ENCODE measurements at regions not wholly inside any gene's neighbourhood (a gene's known extent, or its start where the extent isn't known, plus 50 kb on each side); places are given as distances from the start of the nearest gene placed in this dataset.

DNA sequence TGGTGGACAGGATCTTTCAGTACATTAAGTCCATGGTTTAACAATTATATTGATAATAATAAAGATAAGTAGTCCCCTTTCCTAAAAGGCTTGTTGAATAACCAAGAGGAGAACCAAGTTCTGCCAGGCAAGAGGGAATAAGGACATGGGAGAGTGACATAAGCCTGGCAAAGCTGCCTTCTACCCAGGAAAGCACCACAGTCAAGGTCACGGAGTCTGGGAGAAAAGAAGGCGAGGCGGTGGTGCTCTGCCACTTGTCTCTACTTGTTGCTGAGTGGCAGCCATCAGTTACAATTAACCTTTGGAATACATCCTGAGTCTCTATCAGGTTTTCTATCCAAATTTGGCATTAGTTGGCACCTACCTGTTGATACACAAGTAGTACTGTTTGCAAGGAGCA lies 101.7 kb upstream of the GATA6 start:
- TF ChIP-seq, protein P1, sequence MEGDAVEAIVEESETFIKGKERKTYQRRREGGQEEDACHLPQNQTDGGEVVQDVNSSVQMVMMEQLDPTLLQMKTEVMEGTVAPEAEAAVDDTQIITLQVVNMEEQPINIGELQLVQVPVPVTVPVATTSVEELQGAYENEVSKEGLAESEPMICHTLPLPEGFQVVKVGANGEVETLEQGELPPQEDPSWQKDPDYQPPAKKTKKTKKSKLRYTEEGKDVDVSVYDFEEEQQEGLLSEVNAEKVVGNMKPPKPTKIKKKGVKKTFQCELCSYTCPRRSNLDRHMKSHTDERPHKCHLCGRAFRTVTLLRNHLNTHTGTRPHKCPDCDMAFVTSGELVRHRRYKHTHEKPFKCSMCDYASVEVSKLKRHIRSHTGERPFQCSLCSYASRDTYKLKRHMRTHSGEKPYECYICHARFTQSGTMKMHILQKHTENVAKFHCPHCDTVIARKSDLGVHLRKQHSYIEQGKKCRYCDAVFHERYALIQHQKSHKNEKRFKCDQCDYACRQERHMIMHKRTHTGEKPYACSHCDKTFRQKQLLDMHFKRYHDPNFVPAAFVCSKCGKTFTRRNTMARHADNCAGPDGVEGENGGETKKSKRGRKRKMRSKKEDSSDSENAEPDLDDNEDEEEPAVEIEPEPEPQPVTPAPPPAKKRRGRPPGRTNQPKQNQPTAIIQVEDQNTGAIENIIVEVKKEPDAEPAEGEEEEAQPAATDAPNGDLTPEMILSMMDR (IDR thresholded peaks at IDR 0.05; ENCODE audit: insufficient read depth, low read length): no peak
- TF ChIP-seq, protein P2, sequence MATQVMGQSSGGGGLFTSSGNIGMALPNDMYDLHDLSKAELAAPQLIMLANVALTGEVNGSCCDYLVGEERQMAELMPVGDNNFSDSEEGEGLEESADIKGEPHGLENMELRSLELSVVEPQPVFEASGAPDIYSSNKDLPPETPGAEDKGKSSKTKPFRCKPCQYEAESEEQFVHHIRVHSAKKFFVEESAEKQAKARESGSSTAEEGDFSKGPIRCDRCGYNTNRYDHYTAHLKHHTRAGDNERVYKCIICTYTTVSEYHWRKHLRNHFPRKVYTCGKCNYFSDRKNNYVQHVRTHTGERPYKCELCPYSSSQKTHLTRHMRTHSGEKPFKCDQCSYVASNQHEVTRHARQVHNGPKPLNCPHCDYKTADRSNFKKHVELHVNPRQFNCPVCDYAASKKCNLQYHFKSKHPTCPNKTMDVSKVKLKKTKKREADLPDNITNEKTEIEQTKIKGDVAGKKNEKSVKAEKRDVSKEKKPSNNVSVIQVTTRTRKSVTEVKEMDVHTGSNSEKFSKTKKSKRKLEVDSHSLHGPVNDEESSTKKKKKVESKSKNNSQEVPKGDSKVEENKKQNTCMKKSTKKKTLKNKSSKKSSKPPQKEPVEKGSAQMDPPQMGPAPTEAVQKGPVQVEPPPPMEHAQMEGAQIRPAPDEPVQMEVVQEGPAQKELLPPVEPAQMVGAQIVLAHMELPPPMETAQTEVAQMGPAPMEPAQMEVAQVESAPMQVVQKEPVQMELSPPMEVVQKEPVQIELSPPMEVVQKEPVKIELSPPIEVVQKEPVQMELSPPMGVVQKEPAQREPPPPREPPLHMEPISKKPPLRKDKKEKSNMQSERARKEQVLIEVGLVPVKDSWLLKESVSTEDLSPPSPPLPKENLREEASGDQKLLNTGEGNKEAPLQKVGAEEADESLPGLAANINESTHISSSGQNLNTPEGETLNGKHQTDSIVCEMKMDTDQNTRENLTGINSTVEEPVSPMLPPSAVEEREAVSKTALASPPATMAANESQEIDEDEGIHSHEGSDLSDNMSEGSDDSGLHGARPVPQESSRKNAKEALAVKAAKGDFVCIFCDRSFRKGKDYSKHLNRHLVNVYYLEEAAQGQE (IDR thresholded peaks at IDR 0.05; ENCODE audit: insufficient replicate concordance, low read depth): no peak
- TF ChIP-seq POLR2AphosphoS5 (IDR thresholded peaks at IDR 0.05; ENCODE audit: low read depth): no peak

Data from HL-60 (cell line).